Muscle layer of duodenum (tissue), 2 donors: ENCODE measurements at regions not wholly inside any gene's neighbourhood (a gene's known extent, or its start where the extent isn't known, plus 50 kb on each side); places are given as distances from the start of the nearest gene placed in this dataset.

Source experiments
- H3K27ac ChIP-seq: one replicate; pipeline ENCODE4 v1.7.0; 2013; ENCODE audit warnings: mild to moderate bottlenecking, low read length
- H3K27me3 ChIP-seq: one replicate; pipeline ENCODE4 v1.7.0; 2013; ENCODE audit warnings: low read depth, mild to moderate bottlenecking, control low read depth, low read length
- H3K36me3 ChIP-seq, 2 donors: one replicate each; pipeline ENCODE4 v1.7.0; 2013; ENCODE audit warnings: low read length in 2 of 2, control low read depth in 1 of 2, mild to moderate bottlenecking in 1 of 2; ENCODE audit not compliant: insufficient read depth in 2 of 2, control insufficient read depth in 1 of 2
- H3K4me1 ChIP-seq, 2 donors: one replicate each; pipeline ENCODE4 v1.7.0; 2013; ENCODE audit warnings: low read length in 2 of 2, mild to moderate bottlenecking in 2 of 2, control low read depth in 1 of 2, moderate library complexity in 1 of 2; ENCODE audit not compliant: insufficient read depth in 2 of 2, control insufficient read depth in 1 of 2
- H3K4me3 ChIP-seq, 2 donors: one replicate each; pipeline ENCODE4 v1.7.0; 2013; ENCODE audit warnings: low read length in 2 of 2, low read depth in 1 of 2, mild to moderate bottlenecking in 1 of 2
- H3K9me3 ChIP-seq, 2 donors: one replicate each; pipeline ENCODE4 v1.7.0; 2013; ENCODE audit warnings: low read length in 2 of 2, control low read depth in 1 of 2, mild to moderate bottlenecking in 1 of 2; ENCODE audit not compliant: control insufficient read depth in 1 of 2
- donor health status: healthy.

GRCh38 chr14:53857625-53858344 is 98.8 kb downstream of the BMP4 start:
- Histone ChIP-seq H3K27ac (no peak overlapping the region), H3K4me1 (no peaks in the 10 kb centered on the region), H3K9me3 (no peaks in the 10 kb centered on the region), H3K36me3 (no peaks in the 10 kb centered on the region), H3K27me3 (no peaks in the 10 kb centered on the region), H3K4me3 (no peak overlapping the region)

DNA sequence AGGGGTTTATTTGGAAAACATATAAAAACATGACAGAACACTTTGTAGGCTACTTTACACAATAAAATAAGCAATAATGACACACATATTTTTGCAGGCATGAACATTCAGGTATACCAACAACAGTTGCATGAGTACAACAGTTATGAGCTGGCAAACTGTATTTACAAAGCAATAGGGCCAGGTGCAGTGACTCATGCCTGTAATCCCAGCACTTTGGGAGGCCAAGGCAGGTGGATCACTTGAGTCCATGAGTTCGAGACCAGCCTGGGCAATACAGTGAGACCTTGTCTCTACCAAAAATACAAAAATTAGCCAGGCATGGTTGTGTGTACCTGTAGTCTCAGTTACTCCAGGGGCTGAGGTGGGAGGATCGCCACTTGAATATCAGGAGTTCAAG is 101.1 kb downstream of the BMP4 start:
- Histone ChIP-seq H3K27ac (no peak overlapping the region), H3K9me3 (no peaks in the 10 kb centered on the region), H3K36me3 (no peaks in the 10 kb centered on the region), H3K4me1 (no peaks in the 10 kb centered on the region), H3K27me3 (no peaks in the 10 kb centered on the region), H3K4me3 (no peak overlapping the region)

- Histone ChIP-seq H3K4me1 (no peaks in the 10 kb centered on the region), H3K36me3 (no peaks in the 10 kb centered on the region), H3K4me3 (no peak overlapping the region), H3K27ac (no peak overlapping the region), H3K9me3 (no peaks in the 10 kb centered on the region), H3K27me3 (no peaks in the 10 kb centered on the region)
Measured at GRCh38 chr14:53855127-53855526, 101.5 kb downstream of the BMP4 start.

DNA sequence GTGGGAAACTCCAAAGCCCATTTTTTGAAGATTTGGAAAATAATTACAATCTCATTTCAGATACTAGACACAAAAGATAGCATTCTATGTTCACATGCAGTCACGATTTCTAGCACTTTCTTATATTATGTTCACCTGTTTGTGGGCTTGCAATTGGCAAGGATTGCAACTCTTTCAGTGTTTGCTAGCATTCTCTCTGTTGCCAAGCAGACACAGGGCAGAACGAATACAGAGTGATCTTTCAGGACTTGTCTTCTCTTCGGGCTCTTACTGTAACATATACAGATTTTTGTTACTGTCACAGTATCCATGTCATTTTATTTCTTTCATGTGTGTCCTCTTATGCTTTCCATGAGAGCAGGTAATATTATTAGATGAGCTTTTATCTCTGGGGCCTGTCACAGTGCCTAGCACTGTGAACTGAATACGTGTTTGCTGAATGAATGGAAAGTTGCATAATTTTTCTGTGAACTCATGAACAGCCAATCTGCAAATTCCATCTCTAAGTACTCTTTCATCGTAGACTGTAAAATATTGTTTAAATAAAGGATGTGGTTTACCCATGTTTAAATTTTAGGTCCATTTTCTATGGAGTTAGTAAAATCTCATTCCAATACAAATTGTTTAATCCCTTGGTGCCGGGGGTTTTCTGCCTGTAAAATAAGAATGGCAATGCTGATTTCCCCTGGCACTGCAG is 105.1 kb downstream of the BMP4 start:
- Histone ChIP-seq H3K27me3 (no peaks in the 10 kb centered on the region), H3K9me3 (no peaks in the 10 kb centered on the region), H3K4me3 (no peak overlapping the region), H3K27ac (no peak overlapping the region), H3K36me3 (no peaks in the 10 kb centered on the region), H3K4me1 (no peaks in the 10 kb centered on the region)

- Histone ChIP-seq H3K27ac (no peak overlapping the region), H3K36me3 (no peaks in the 10 kb centered on the region), H3K4me3 (no peak overlapping the region), H3K27me3 (no peaks in the 10 kb centered on the region), H3K9me3 (no peaks in the 10 kb centered on the region), H3K4me1 (no peaks in the 10 kb centered on the region)
Measured at GRCh38 chr14:53850714-53851296, 105.8 kb downstream of the BMP4 start.

DNA sequence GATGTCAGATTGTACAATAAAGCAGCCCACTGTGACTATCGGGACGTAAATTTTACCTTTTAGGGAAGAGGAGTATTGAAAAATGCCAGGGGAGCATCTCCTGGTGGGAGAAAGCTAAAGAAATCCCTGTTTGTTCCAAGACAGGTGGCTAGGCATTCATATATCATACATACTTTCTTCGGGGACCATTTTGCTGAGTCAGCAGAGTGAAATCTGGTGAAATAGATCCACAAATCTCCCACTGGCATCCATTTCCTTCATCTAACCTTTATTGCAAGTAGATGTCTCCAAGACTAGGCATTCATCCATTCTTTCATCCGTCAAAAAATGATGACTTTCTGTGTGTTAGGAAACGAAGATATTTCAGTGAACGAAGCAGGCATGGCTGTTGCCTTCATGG is 107.1 kb downstream of the BMP4 start:
- no peaks in the 10 kb centered on the region for H3K27me3 ChIP-seq
- no peak overlapping the region for H3K4me3 ChIP-seq
- H3K4me1 ChIP-seq, result no peaks in the 10 kb centered on the region
- no peak overlapping the region for H3K27ac ChIP-seq
- no peaks in the 10 kb centered on the region for H3K9me3 ChIP-seq
- H3K36me3 ChIP-seq, result no peaks in the 10 kb centered on the region

DNA sequence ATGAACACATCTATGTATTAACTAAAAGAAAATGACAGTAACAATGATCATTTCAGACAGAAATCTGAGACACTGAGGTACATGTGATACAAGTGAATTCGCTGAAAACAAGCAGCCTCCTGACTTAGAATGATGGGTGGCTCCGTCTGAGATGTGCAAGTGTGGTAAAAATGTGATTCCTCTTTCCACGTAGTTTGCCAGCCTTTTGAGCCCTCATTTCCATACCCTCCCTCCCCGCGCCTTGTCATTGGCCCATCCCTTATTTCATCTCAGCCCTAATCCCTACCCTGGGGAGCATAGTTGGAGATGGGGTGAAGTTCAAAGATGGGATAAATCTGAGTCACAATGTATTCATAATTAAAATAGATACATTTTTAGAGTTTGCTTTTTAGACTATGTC is 107.8 kb downstream of the BMP4 start:
- no peaks in the 10 kb centered on the region for H3K36me3 ChIP-seq
- H3K4me1 ChIP-seq, result no peaks in the 10 kb centered on the region
- no peaks in the 10 kb centered on the region for H3K9me3 ChIP-seq
- H3K27ac ChIP-seq, result no peak overlapping the region
- no peak overlapping the region for H3K4me3 ChIP-seq
- no peaks in the 10 kb centered on the region for H3K27me3 ChIP-seq

GRCh38 chr14:53847881-53848280 is 108.7 kb downstream of the BMP4 start:
- Histone ChIP-seq H3K27me3 (no peaks in the 10 kb centered on the region), H3K4me3 (no peak overlapping the region), H3K4me1 (no peaks in the 10 kb centered on the region), H3K36me3 (no peaks in the 10 kb centered on the region), H3K27ac (no peak overlapping the region), H3K9me3 (no peaks in the 10 kb centered on the region)

GRCh38 chr14:53847057-53847456 is 109.6 kb downstream of the BMP4 start:
- no peaks in the 10 kb centered on the region for H3K27me3 ChIP-seq
- no peak overlapping the region for H3K4me3 ChIP-seq
- no peak overlapping the region for H3K27ac ChIP-seq
- no peaks in the 10 kb centered on the region for H3K9me3 ChIP-seq
- H3K4me1 ChIP-seq, result no peaks in the 10 kb centered on the region
- no peaks in the 10 kb centered on the region for H3K36me3 ChIP-seq

GRCh38 chr14:53845813-53846693 is 110.6 kb downstream of the BMP4 start:
- H3K27ac ChIP-seq, result no peak overlapping the region
- H3K27me3 ChIP-seq, result no peaks in the 10 kb centered on the region
- no peaks in the 10 kb centered on the region for H3K4me1 ChIP-seq
- no peaks in the 10 kb centered on the region for H3K36me3 ChIP-seq
- no peak overlapping the region for H3K4me3 ChIP-seq
- no peaks in the 10 kb centered on the region for H3K9me3 ChIP-seq

GRCh38 chr14:53842938-53843337 is 113.7 kb downstream of the BMP4 start:
- H3K27me3 ChIP-seq, result no peaks in the 10 kb centered on the region
- no peak overlapping the region for H3K4me3 ChIP-seq
- no peaks in the 10 kb centered on the region for H3K36me3 ChIP-seq
- no peaks in the 10 kb centered on the region for H3K9me3 ChIP-seq
- H3K27ac ChIP-seq, result no peak overlapping the region
- H3K4me1 ChIP-seq, result no peaks in the 10 kb centered on the region
